ENCODE measurements at regions not wholly inside any gene's neighbourhood (a gene's known extent, or its start where the extent isn't known, plus 50 kb on each side); places are given as distances from the start of the nearest gene placed in this dataset.
"Not testable (repeated sequence)": the region's sequence is repeated elsewhere in the genome, so short reads cannot be mapped to it uniquely, and the experiment has no call there.

DNA sequence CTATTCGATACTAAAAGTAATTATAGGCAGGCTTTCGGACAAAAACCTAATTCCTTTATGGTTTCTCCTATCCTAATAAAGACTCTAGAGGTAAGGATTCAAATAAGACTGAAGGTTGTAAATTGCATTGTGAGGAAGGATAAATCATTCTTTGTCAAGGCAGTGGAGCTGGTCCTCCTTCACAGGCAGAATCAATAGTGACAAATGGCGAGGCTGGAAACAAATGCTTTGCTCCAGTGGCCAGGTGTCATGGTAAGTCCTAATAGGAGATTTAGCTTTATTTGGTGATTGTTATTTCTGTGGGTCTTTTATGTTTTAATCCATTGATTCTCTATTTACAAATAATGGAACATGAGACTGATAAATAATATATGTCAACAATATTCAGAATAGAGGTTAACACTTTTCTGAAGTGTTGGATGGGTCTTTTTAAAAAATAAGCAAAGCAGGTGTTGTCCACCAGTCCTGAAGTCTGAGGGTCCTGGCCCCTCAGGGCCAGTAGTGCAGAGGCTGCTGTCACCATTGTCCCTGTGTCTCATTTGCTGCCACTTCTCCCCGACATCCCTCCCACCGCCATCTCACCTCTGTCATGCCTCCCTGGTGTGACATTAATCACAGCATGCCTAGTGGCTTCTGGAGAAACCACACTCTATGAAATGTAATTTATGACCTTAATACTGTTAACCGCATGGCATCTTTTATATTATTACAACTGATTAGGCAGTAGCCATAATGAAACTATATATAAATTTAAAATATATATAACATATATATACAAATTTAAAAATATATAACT, 120.9 kb upstream of the MAGI3 start:
- DNase-seq = no peak

DNA sequence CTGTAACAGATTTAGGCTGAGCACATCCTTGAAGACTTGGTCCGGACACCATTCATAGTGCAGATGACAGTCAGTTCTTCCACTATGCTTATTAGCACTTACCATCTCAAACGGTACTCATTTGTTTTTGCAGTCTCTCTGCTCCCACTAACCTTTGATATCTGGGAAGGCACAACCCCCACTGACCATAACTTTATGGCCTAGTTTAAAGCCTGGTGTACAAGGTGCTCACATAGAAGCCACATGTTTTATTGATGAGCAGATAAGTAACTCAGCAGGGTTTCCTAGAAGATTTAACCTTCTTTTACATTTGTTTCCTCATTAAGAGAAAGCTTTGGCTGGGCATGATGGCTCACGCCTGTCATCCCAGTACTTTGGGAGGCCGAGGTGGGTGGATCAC, 119.3 kb upstream of the MAGI3 start:
- no peak for DNase-seq

DNA sequence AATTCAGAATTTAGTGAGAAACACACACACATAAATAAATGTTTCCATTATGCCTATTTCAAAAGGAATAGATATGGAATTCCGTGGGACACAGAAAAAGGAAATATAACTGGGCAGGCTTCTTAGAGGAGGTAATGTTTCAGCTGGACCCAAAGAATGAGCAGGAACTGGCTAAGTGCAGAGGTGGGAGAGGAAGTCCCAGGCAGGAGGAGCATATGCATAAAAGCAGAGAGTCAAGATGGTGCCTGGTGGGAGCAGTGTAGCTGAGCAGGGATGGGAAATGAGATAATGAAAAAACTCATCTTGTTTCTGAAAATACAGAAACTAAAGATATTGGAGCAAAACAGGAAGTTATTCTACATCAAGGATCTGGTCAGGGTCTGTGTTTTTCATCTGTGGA, 115.2 kb upstream of the MAGI3 start:
- no peak for DNase-seq

DNA sequence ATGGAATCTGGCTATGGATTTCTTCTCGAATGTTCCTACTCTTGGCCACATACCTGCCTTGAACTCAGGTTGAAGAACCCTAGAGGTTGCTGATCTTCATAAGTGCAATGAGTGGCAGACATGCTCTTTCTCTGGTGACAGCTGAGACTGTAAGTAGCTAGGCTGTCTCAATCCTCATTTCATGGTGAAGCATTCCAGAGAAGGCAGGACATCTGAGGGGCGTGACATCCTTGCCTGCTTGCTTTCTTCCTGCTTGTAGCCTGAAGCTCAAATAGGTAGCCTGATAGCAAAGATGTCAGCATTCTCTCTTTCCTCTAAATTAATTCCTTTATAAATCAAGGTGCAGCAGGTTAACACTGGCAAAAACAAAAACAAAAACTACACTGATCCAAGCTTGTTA, 114.6 kb upstream of the MAGI3 start:
- DNase-seq = no peak

DNA sequence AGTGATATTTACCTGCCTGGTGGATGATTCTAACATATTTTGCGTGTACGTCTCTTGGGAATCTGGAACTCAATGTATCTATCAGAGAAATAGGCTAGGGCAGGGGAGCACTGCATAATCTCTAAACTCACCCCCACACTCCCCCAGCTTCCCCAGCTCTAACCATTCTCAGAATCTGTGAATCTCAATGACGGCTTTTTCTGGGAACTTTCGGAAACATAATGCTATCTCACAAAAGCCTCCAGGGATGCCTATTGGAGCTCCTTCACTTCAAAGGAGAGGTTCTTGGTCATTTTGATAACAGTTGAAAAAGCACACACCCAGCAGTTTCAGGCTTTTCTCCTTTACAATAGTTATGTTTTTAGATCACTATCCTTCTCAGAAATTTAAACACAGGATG, 113.8 kb upstream of the MAGI3 start:
- DNase-seq = no peak

DNA sequence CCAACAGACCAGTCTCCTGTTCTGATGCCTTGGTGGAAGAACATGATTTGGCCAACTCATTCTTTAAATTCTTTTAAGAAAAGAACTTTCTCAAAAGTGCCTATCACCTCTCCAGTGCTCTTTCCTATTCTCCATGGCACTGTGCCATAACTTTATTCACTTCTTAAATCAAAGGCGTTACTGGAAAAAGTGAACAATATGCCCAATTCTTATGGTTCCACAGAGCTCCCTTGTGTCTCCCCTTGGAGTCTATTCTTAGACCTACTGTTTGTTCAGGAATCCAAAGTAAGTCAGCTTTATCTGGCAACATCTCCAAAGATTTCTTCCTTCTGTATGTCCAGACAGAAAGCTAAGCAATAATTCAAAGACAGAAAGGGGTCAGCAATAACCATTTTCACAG, 111.9 kb upstream of the MAGI3 start:
- DNase-seq = no peak

DNA sequence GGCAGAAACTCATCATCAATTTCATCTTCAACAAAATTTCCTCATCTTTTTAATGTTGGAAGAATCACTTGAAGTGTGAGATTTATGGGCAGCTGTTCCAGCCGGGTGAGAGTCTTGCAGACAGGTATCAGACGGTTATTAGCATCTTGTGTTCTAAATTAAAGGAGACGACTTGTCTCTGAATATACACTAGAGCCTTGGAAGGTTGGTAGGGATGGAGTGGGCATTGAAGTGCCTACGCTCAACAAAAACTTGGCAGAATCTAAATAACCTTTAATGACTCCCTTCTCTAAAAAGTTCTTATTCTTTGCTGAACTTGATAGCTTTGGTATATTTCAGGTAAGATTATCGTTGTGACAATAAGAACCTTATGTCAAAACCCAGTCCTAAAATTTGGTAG, 111.5 kb upstream of the MAGI3 start:
- no peak for DNase-seq

DNA sequence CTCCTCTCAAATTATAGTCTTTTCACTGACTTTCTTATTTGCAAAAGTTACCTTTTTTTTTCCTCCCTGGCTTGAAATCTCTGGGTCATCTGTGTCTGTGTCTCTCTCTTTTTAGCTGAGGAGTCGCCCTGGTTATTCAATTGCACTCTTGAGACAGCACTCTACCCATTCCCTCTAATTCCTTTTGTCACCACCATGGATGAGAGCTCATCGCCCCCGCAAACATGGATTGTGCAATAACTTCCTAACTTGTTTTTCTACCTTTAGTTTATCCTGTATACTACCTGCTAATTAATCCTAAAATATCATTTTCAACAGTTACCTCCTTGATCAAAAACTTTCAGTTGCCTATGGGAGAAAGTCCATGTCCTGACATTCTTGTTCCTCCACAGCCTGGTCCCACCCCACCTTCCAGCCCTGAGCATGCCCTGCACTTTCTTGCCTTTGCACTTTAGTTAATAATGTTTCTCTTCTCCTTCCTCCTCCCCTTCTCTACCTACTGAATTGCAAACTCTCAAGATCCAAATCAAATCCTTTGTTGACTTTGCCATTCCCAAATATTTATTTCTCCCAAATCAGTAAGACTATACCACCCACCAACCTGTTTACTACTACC, 110.4 kb upstream of the MAGI3 start:
- no peak for DNase-seq

DNA sequence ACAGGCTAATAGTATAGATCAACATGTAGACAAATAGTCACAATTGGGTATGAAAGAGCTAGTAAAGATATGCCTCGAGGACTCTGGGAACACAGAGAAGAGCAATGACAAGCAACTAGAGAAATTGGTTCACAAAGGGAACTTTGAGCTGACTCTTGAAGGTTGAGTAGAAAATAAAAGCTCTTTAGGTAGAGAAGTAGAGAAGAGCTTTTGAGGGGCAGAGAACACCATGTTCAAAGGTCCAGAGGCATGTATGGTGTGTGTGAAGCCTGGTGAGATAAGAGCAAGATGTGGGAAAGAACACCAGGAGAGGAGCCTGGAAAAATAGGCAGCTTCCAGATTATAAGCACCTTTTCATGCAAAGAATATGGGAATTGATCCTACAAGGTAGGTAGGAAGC, 109.7 kb upstream of the MAGI3 start:
- no peak for DNase-seq

DNA sequence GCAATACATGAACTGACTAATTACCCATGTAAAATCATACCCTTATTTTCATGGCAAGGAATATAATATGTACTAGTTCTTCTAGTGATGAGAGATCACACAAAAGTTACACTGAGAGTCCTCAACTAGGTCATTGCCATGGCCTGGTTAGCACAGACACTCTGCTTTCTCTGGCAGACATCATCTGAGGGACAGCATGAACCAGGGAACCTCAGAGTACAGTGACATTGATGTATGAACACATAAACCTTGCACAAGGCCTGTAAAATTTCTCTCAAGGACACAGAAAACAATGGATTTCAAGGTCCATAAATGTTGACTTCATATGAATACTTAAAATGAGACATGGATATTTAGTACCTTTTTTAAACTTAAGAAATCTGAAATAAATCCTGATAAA, 108.8 kb upstream of the MAGI3 start:
- DNase-seq = no peak

DNA sequence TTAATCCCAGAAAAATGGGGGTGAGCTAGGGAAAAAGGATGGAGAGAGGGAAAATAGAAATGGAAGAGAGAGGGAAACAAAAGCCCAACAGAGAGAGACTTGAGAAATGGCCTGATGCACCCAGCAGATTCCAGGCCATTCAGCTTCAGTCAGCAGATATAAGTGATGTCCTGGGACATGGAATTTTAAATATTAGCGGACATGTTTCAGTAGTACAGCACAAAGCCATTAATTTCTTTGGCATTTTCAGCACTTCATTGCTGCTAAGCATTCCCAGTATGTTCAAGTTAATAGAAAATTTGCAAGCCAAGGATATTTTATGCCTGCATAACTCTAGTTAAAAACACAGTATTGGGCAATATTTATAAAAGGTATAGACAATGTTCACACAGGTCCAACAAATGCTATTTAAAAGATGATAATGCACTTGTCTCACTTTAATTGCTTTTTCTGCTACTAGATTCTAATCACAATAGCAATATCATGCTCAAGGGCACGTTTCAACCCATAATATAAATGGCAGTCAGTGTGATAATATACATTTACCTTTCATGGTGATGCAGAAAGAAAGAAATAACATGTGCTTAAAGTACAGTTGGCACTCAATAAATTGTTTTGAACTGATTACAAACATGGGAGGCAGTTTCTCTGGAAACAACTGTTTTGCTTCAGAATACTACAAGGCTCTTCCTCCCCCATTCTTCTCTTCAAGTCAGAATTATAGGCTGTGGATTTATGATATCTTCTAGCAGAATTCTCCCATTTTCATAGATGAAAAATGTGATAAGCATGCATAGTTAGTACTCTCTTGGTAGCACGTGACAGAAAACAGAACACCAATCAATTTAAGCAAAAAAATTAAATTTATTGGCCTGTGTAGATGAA, 108.1 kb upstream of the MAGI3 start:
- DNase-seq = no peak

DNA sequence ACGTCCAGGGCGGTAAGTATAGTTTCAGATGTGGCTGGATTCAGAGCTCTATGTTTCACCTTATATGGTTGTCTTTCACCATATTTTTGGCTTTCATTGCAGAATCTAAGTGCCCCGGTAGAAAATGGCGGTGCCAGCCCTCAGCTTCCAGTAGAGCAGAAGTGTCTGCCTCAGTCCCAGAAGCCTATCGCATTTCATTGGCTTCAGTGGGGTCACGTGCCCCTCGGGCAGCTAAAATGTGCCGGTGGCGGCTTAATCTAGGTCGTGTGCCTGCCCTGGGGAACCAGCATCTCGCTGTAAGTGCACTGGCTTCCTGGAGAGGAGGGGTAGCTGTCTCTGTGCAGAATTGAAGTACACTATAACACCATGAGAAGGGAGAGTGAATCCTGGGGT, 107.4 kb upstream of the MAGI3 start:
- no peak for DNase-seq

DNA sequence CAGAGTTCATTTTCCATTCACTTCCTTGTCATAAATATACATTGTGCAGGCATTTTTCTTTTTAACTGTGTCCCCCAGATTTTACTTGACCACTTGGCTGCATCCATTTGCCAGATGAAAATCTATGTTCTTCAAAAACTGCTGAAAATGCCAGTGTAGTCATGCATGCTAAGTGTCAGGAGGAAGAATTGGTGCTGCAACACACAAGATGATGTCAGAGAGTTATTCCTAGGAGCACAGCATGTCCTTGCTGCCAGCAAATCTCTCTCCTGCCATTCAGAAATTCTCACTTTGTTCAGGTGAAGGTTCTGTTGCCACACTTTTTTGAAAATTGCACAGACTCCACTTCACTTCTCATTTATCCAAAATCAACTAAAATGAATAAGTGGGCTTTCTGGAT, 106.4 kb upstream of the MAGI3 start:
- no peak for DNase-seq

DNA sequence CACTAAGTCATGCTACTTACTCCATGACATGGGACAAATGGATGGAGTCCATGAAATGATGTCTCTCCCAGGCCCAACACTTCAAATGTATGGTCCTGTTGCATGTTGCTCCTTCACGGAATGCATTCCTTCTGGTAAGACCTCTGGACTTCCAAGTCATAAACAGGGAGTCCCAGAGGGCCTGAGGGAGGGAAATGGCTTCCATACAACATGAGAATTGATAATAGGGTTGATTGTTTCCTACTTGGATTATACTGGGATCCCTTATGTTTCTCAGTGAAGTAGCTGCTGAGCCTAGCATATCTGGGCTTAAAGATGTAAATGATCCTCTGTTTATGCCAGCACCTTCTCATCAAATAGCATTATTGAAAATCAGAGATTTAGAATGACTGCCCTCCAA, 104.2 kb upstream of the MAGI3 start:
- DNase-seq = no peak

DNA sequence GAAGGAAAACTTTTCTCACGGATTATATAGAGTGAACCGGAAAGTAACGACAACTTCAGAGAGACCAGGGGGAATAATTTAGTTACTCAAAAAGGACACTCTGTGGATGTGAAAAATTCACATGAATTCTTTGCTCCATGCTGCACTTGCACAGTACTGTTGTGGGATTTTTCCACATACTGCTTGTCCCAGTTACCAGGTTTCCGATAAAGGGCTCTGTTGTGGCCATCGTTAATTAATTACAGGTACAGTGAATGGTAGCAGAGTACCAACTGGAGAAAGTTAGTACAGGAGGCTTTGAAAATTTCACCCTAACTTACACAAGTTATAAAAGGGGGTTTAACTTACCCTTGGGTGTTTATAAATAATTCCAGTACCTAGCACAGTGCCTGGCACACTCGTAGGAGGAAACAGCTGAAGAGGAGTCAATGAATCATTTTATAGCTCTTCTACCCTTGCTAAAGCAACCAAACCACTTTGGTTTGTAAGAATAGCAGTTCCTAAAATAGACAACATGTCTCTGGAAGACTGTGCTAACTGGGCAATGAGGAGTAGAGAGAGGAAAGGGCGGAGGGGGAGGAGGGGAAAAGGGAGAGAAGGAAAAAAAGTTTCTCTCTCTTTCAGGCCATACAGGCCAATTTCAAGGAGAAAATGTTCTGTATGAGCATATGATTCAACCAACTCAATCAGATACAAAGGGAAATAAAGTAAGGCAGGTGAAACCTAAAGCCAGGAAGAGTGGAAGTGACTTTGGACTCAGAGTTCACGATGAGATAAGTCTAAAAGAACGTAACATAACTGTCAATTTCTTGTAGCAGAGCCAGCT, 98.3 kb upstream of the MAGI3 start:
- no peak for DNase-seq

DNA sequence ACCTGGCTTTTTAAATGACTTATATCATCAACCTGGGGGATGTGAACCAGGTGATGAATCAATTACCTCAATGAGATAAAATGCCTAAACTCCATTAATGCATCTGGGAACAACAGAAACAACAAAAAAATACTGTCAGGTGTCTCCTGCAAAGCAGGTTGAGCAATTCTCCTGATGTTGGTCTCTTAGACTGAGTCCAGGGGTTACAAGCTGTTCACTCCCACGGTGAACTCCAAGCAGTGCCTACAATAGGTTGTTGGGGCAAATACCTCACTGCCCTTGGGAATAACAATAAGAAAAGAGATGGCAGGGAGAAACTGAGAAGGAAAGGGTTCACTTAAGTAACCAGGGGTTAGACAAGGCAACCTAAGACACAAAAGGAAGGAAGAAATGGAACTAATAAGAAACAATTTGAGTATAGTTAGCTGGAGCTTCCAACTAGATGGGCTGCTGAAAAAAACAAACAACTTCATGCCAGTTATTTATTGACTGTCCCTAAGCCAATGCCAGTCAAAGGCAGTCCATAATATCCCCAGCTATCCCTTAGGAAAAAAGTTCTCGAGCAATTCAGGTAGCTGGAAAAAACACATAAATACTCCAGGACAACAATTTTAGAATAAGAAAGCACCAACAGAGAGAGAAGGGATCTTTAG, 97.6 kb upstream of the MAGI3 start:
- DNase-seq = no peak

DNA sequence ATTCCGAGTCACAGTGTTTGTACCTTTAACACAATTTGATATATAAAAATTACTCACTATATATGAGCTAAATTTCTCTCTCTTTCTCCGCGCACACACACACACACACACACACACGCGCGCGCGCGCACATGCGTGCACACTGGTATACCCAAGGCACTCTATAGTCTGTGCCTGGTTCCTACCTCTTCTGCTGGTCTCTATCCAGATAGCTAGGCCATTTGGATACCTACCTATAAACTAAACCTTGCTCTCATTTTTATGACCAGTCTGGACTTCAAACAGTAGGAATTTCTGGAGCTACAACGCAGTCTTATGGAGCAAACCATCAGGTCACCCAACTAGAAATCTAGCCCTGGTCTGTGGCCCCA, 97.1 kb upstream of the MAGI3 start:
- DNase-seq = no peak

DNA sequence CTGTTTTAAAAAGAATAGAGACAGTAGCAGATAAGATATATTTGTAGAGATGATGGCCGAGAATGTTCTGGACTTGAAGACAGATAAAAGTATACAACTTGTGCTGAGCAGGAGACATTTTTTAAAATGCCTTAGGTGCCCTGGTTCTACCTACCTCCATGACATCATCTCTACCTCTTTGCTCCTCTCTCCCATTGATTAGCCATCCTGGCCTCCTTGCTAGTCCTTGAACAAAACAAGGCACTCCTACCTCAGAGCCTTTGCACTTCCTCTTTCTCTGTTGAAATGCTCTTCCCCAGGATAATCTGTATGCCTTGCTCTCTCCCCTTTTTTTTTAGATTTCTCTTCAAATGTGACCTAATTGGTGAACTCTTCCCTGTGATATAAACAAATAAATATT, 92.6 kb upstream of the MAGI3 start:
- DNase-seq = no peak

DNA sequence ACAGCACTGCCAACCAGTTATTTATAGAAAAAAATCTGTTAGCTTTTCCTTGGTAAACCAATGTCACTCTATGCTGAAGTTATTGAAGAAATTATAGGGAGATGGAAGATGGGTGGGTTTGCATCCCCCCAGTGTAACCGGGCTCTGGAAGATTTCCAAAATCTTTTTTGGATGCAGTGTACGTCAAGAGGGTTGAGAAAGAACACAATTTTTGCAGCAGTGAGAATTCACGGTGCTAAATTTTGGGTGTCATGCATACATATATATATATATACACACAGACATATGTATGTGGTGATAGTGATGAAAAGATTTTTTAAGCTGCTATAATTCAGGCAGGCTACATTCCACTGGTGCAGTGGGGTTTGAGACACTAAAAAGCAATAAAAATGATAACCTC, 91.4 kb upstream of the MAGI3 start:
- DNase-seq = no peak

DNA sequence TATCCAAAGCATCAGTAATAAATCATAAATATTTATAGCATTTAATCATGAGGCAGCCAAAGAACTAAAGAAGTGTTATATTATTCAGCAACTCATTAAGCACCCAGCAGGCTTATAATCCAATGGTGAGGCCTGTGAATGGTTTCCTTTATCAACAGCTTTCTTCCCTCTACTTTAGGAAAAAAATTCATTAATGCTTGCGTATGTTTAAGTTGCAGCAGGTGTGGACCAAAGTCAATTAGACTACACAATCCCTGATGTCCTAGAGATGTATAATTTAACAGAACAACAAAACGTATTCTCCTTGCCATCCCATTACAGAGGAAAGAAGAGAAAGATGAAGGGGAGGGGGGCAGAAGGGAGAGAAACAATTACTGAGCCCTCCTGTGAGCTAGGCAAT, 87.7 kb upstream of the MAGI3 start:
- DNase-seq = no peak

DNA sequence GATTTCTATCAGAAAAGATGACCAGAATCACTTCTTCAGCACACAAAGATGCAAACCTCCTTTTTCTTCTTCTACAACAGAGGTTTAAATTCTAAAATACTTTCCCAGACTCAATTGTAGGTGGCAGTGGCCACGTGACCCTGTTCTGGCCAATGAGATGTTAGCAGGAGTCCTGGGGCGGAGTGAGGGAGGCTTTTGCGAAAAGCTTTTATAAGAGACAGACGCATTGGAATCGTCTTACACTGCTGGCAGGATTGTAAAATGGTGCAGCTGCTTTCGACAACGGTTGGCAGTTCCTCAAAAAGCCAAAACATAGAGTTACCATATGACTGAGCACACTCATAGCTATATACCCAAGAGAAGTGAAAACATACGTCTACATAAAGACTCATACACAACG, 87.0 kb upstream of the MAGI3 start:
- DNase-seq = no peak

DNA sequence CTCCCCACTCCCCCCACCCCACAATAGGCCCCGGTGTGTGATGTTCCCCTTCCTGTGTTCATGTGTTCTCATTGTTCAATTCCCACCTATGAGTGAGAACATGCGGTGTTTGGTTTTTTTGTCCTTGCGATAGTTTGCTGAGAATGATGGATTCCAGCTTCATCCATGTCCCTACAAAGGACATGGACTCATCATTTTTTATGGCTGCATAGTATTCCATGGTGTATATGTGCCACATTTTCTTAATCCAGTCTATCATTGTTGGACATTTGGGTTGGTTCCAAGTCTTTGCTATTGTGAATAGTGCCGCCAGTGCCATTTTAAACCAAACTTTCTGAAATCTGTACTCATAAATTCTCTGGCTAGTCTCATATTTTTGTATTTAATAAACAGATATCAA, 85.3 kb upstream of the MAGI3 start:
- DNase-seq = not testable (repeated sequence)
